K562 (cell line): ENCODE measurements at regions not wholly inside any gene's neighbourhood (a gene's known extent, or its start where the extent isn't known, plus 50 kb on each side); places are given as distances from the start of the nearest gene placed in this dataset.

Experiments
- EZH2 ChIP-seq: IDR thresholded peaks from 2 replicates; pipeline ENCODE4 v1.6.1; 2012; ENCODE audit warnings: low read depth, mild to moderate bottlenecking, inconsistent platforms, low read length, borderline replicate concordance
- HDAC2 ChIP-seq: fragments of 450-650 bp; IDR thresholded peaks from 2 replicates; pipeline ENCODE4 v1.6.1; 2016; ENCODE audit warnings: mild to moderate bottlenecking
- JUND ChIP-seq, 2 experiments: IDR thresholded peaks; 2 replicates in 1 of 2; 3 replicates in 1 of 2; pipeline ENCODE4 v1.6.1; 2011; ENCODE audit warnings: borderline replicate concordance in 2 of 2, low read depth in 2 of 2, low read length in 2 of 2, improper control_type of control experiment in 1 of 2, missing biosample characterization in 1 of 2, missing genetic modification characterization in 1 of 2, missing genetic modification reagents in 1 of 2
- PKNOX1 ChIP-seq: fragments of 450-650 bp; IDR thresholded peaks from 2 replicates; pipeline ENCODE4 v1.6.1; 2016
- SMARCA5 ChIP-seq: fragments of 450-650 bp; IDR thresholded peaks from 2 replicates; pipeline ENCODE4 v1.6.1; 2016

- no peak for TF ChIP-seq JUND (IDR thresholded peaks at IDR 0.05; ENCODE audit: borderline replicate concordance, low read depth, low read length)
- TF ChIP-seq JUND (tag; IDR thresholded peaks at IDR 0.05; ENCODE audit: borderline replicate concordance, low read depth, low read length), result no peak
- no peak for TF ChIP-seq PKNOX1
- no peak for TF ChIP-seq EZH2
- TF ChIP-seq HDAC2, result no peak
- TF ChIP-seq SMARCA5, result no peak
Measured at GRCh38 chr13:74035896-74036295, 98.3 kb downstream of the KLF12 start.
